ENCODE measurements at regions not wholly inside any gene's neighbourhood (a gene's known extent, or its start where the extent isn't known, plus 50 kb on each side); places are given as distances from the start of the nearest gene placed in this dataset.

DNA sequence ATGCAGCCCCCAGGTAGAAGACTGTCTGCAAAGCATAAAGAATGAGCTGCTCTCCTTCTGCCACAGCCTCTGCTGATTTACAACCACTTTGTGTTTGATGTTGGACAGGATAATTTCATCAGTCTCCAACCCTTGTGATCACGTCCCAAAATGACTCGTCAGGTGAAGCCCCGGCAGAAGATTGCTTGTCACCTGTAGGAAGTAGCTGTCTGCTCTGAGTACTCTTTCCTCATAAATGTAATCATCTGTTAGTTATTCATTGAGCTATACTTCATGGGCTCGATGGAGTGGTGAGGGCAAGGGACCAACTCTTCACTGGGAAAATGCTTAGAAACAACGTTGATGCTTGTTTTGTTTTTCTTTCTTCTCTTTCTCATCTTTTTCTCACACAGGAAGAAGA lies 290.9 kb upstream of the SP8 start:
- no peak for TF ChIP-seq MAFK (IDR thresholded peaks at IDR 0.05; ENCODE audit: low read depth, low read length)
- TF ChIP-seq CTCF (conservative IDR thresholded peaks at IDR 0.05; ENCODE audit: low read depth, low read length): no peak
- no peak for TF ChIP-seq POLR2A (IDR thresholded peaks at IDR 0.05; ENCODE audit: low read depth, low read length)
- TF ChIP-seq MAZ (IDR thresholded peaks at IDR 0.05; ENCODE audit: borderline replicate concordance, low read depth, low read length): no peak
- TF ChIP-seq SMC3 (IDR thresholded peaks at IDR 0.05; ENCODE audit: low read depth, low read length): no peak
- no peak for TF ChIP-seq RAD21 (IDR thresholded peaks at IDR 0.05; ENCODE audit: low read length)
- no peak for TF ChIP-seq RFX5 (IDR thresholded peaks at IDR 0.05; ENCODE audit: low read depth, low read length)
- TF ChIP-seq CHD1 (IDR thresholded peaks at IDR 0.05; ENCODE audit: low read depth, low read length): no peak
- TF ChIP-seq CEBPB (IDR thresholded peaks at IDR 0.05; ENCODE audit: low read depth, low read length): no peak
- no peak for TF ChIP-seq NFE2L2 (IDR thresholded peaks at IDR 0.05; ENCODE audit: low read depth, low read length)
- no peak for TF ChIP-seq ELK1 (IDR thresholded peaks at IDR 0.05; ENCODE audit: borderline replicate concordance, low read depth, low read length)
- TF ChIP-seq MXI1 (IDR thresholded peaks at IDR 0.05; ENCODE audit: borderline replicate concordance, low read depth, low read length): no peak
- TF ChIP-seq FOS (IDR thresholded peaks at IDR 0.05; ENCODE audit: low read depth, low read length): no peak
